Liver (tissue), 8 donors: ENCODE measurements at regions not wholly inside any gene's neighbourhood (a gene's known extent, or its start where the extent isn't known, plus 50 kb on each side); places are given as distances from the start of the nearest gene placed in this dataset.

ENCODE experiments used
- DNase-seq: peaks from one replicate; pipeline ENCODE4 v3.0.0-alpha.2; 2017; ENCODE audit warnings: low spot score
- H3K27ac ChIP-seq, 2 donors: one replicate each; pipeline ENCODE4 v1.7.0; 2013; ENCODE audit warnings: inconsistent platforms in 2 of 2, low read length in 2 of 2, control low read depth in 1 of 2, low read depth in 1 of 2, mild to moderate bottlenecking in 1 of 2
- H3K27me3 ChIP-seq, 4 donors: one replicate each; pipeline versions ENCODE4 v1.6.1 to v1.7.0; 2013; ENCODE audit warnings: low read length in 3 of 4, inconsistent platforms in 1 of 4, mild to moderate bottlenecking in 1 of 4, moderate library complexity in 1 of 4; ENCODE audit not compliant: control insufficient read depth in 4 of 4, insufficient read depth in 4 of 4
- H3K36me3 ChIP-seq, 4 donors: one replicate each; pipeline versions ENCODE4 v1.6.1 to v1.7.0; 2013; ENCODE audit warnings: low read length in 3 of 4, mild to moderate bottlenecking in 3 of 4, low read depth in 1 of 4, moderate library complexity in 1 of 4; ENCODE audit not compliant: control insufficient read depth in 4 of 4, insufficient read depth in 3 of 4
- H3K4me1 ChIP-seq, 4 donors: one replicate each; pipeline versions ENCODE4 v1.6.1 to v1.7.0; 2013; ENCODE audit warnings: low read length in 3 of 4, mild to moderate bottlenecking in 3 of 4, moderate library complexity in 1 of 4; ENCODE audit not compliant: control insufficient read depth in 4 of 4, insufficient read depth in 4 of 4
- H3K4me3 ChIP-seq, 3 donors: one replicate each; pipeline versions ENCODE4 v1.6.1 to v1.7.0; 2013; ENCODE audit warnings: low read length in 3 of 3, control low read depth in 1 of 3, low read depth in 1 of 3, mild to moderate bottlenecking in 1 of 3
- H3K9ac ChIP-seq, 2 donors: one replicate each; pipeline ENCODE4 v1.7.0; 2013; ENCODE audit warnings: low read length in 2 of 2, mild to moderate bottlenecking in 2 of 2, moderate library complexity in 2 of 2, control low read depth in 1 of 2, low read depth in 1 of 2
- H3K9me3 ChIP-seq, 4 donors: one replicate each; pipeline versions ENCODE4 v1.6.1 to v1.7.0; 2013; ENCODE audit warnings: low read length in 3 of 4; ENCODE audit not compliant: control insufficient read depth in 4 of 4
- ATF3 ChIP-seq: IDR thresholded peaks from 2 replicates; pipeline ENCODE4 v1.6.1; 2016; ENCODE audit warnings: antibody characterized with exemption
- CTCF ChIP-seq: fragments of 150-350 bp; IDR thresholded peaks from 2 replicates; pipeline ENCODE4 v1.5.1; 2017; ENCODE audit warnings: improper control_type of control experiment, low read depth, low read length; ENCODE audit not compliant: missing input control
- EGR1 ChIP-seq, 2 donors: IDR thresholded peaks; 2 replicates each; pipeline ENCODE4 v1.6.1; 2016 to 2018; ENCODE audit warnings: antibody characterized with exemption in 2 of 2, low read depth in 2 of 2
- FOXA1 ChIP-seq: IDR thresholded peaks from 2 replicates; pipeline ENCODE4 v1.6.1; 2016; ENCODE audit warnings: antibody characterized with exemption
- FOXA2 ChIP-seq: IDR thresholded peaks from 2 replicates; pipeline ENCODE4 v1.6.1; 2016; ENCODE audit warnings: antibody characterized with exemption
- GABPA ChIP-seq, 2 donors: IDR thresholded peaks in 1 of 2; conservative IDR thresholded peaks in 1 of 2; 2 replicates each; pipeline ENCODE4 v1.6.1; 2016; ENCODE audit warnings: antibody characterized with exemption in 2 of 2, mild to moderate bottlenecking in 1 of 2, moderate library complexity in 1 of 2
- HNF4A ChIP-seq, 2 donors: conservative IDR thresholded peaks; 2 replicates each; pipeline ENCODE4 v1.6.1; 2016; ENCODE audit warnings: antibody characterized with exemption in 2 of 2, mild to moderate bottlenecking in 2 of 2
- HNF4G ChIP-seq: IDR thresholded peaks from 2 replicates; pipeline ENCODE4 v1.6.1; 2016; ENCODE audit warnings: antibody characterized with exemption
- JUND ChIP-seq, 2 donors: IDR thresholded peaks; 2 replicates each; pipeline ENCODE4 v1.6.1; 2016; ENCODE audit warnings: antibody characterized with exemption in 2 of 2
- MAX ChIP-seq: IDR thresholded peaks from 2 replicates; pipeline ENCODE4 v1.6.1; 2016; ENCODE audit warnings: antibody characterized with exemption
- NR2F2 ChIP-seq: IDR thresholded peaks from 2 replicates; pipeline ENCODE4 v1.6.1; 2016; ENCODE audit warnings: antibody characterized with exemption
- RAD21 ChIP-seq, 2 donors: IDR thresholded peaks; 2 replicates each; pipeline ENCODE4 v1.6.1; 2016; ENCODE audit warnings: antibody characterized with exemption in 2 of 2, mild to moderate bottlenecking in 2 of 2
- REST ChIP-seq: IDR thresholded peaks from 2 replicates; pipeline ENCODE4 v1.6.1; 2016; ENCODE audit warnings: antibody characterized with exemption, mild to moderate bottlenecking
- RXRA ChIP-seq, 2 donors: IDR thresholded peaks; 2 replicates each; pipeline ENCODE4 v1.6.1; 2017 to 2018; ENCODE audit warnings: antibody characterized with exemption in 2 of 2, mild to moderate bottlenecking in 1 of 2
- SP1 ChIP-seq: IDR thresholded peaks from 2 replicates; pipeline ENCODE4 v1.6.1; 2018; ENCODE audit warnings: antibody characterized with exemption, mild to moderate bottlenecking
- TAF1 ChIP-seq: conservative IDR thresholded peaks from 2 replicates; pipeline ENCODE4 v1.6.1; 2016; ENCODE audit warnings: antibody characterized with exemption, mild to moderate bottlenecking
- YY1 ChIP-seq: IDR thresholded peaks from 2 replicates; pipeline ENCODE4 v1.6.1; 2016; ENCODE audit warnings: antibody characterized with exemption, mild to moderate bottlenecking
- WGBS: extraction: QIAGEN DNeasy Blood & Tissue Kit; methylation state at CpG from one replicate; pipeline ENCODE4 v1.1.7; 2013; 5-methylcytosine and 5-hydroxymethylcytosine counted together
- TF ChIP-seq, protein P1 (sequence below): IDR thresholded peaks from 2 replicates; pipeline ENCODE4 v1.6.1; 2016; ENCODE audit warnings: antibody characterized with exemption
- donor health status: healthy.
- donor health status: healthy.
- donor health status: healthy.
- donor health status: healthy.
- donor health status: healthy.

GRCh38 chr4:104302731-104303130, 192.0 kb downstream of the CXXC4 start:
- peaks cover 0 to 3% (median 0%) of the 10 kb centered on the region in 4 donors for H3K27me3 ChIP-seq
- no peak overlapping the region for H3K9ac ChIP-seq
- H3K4me1 ChIP-seq: no peaks in the 10 kb centered on the region
- 80% methylated on average over 1 of the region's 1 CpG for WGBS
- no peaks in the 10 kb centered on the region for H3K9me3 ChIP-seq
- H3K36me3 ChIP-seq: no peaks in the 10 kb centered on the region
- DNase-seq: no peak
- H3K27ac ChIP-seq: no peak overlapping the region
- TF ChIP-seq REST (no peak), EGR1 (IDR thresholded peaks at IDR 0.05; ENCODE audit: low read depth in 2 of 2) (no peak), FOXA1 (no peak), HNF4G (no peak), TAF1 (no peak), NR2F2 (no peak), ATF3 (no peak), CTCF (no peak), JUND (IDR thresholded peaks at IDR 0.05) (no peak), HNF4A (conservative IDR thresholded peaks at IDR 0.05) (no peak), GABPA (IDR thresholded peaks at IDR 0.05 in 1 of 2, conservative IDR thresholded peaks at IDR 0.05 in 1 of 2) (no peak), SP1 (no peak), YY1 (no peak), FOXA2 (no peak), MAX (no peak), RXRA (IDR thresholded peaks at IDR 0.05) (no peak), RAD21 (IDR thresholded peaks at IDR 0.05) (no peak)
- TF ChIP-seq, protein P1, sequence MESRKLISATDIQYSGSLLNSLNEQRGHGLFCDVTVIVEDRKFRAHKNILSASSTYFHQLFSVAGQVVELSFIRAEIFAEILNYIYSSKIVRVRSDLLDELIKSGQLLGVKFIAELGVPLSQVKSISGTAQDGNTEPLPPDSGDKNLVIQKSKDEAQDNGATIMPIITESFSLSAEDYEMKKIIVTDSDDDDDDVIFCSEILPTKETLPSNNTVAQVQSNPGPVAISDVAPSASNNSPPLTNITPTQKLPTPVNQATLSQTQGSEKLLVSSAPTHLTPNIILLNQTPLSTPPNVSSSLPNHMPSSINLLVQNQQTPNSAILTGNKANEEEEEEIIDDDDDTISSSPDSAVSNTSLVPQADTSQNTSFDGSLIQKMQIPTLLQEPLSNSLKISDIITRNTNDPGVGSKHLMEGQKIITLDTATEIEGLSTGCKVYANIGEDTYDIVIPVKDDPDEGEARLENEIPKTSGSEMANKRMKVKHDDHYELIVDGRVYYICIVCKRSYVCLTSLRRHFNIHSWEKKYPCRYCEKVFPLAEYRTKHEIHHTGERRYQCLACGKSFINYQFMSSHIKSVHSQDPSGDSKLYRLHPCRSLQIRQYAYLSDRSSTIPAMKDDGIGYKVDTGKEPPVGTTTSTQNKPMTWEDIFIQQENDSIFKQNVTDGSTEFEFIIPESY: no peak
- no peak overlapping the region for H3K4me3 ChIP-seq

DNA sequence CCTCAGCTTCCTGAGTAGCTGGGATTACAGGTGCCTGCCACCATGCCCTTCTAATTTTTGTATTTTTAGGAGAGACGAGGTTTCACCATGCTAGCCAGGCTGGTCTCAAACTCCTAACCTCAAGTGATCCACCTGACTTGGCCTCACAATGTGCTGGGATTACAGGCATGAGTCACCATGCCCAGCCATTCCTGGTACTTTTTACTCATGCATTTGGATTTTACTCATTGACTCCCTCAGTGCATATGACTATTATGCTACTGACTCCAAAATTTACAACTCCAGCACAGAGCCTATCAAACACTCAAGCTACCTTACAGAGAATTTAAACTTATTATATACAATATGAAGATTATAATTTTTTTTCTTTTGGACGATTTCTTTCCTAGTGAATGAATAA, 199.9 kb downstream of the CXXC4 start:
- WGBS: 59% methylated on average over 2 of the region's 2 CpGs
- H3K4me1 ChIP-seq: no peaks in the 10 kb centered on the region
- peaks cover 0 to 3% (median 0%) of the 10 kb centered on the region in 4 donors for H3K27me3 ChIP-seq
- peaks cover 0 to 2% (median 0%) of the 10 kb centered on the region in 4 donors for H3K9me3 ChIP-seq
- no peak overlapping the region for H3K27ac ChIP-seq
- no peak overlapping the region for H3K4me3 ChIP-seq
- TF ChIP-seq, protein P1: no peak
- TF ChIP-seq ATF3 (no peak), FOXA1 (no peak), GABPA (IDR thresholded peaks at IDR 0.05 in 1 of 2, conservative IDR thresholded peaks at IDR 0.05 in 1 of 2) (no peak), HNF4G (no peak), CTCF (no peak), HNF4A (conservative IDR thresholded peaks at IDR 0.05) (no peak), RAD21 (IDR thresholded peaks at IDR 0.05) (no peak), SP1 (no peak), JUND (IDR thresholded peaks at IDR 0.05) (no peak), NR2F2 (no peak)
- H3K9ac ChIP-seq: no peak overlapping the region
- no peak for DNase-seq
- no peaks in the 10 kb centered on the region for H3K36me3 ChIP-seq
